Type B pancreatic cell (in vitro differentiated cells): ENCODE measurements at regions not wholly inside any gene's neighbourhood (a gene's known extent, or its start where the extent isn't known, plus 50 kb on each side); places are given as distances from the start of the nearest gene placed in this dataset.
"Not testable (repeated sequence)": the region's sequence is repeated elsewhere in the genome, so short reads cannot be mapped to it uniquely, and the experiment has no call there.

ENCODE experiments used
- DNase-seq: peaks from one replicate; pipeline ENCODE4 v3.0.0; 2021; ENCODE audit warnings: mixed read lengths; ENCODE audit not compliant: unreplicated experiment; ENCODE audit errors: extremely low spot score
- H3K27ac Mint-ChIP-seq: 2 replicates; pipeline ENCODE4 v1.8.0; 2021; ENCODE audit warnings: mild to moderate bottlenecking, mixed read lengths
- H3K27me3 Mint-ChIP-seq: 2 replicates; pipeline ENCODE4 v1.8.0; 2021; ENCODE audit warnings: mixed read lengths
- H3K36me3 Mint-ChIP-seq: 2 replicates; pipeline ENCODE4 v1.8.0; 2021; ENCODE audit warnings: mixed read lengths
- H3K4me1 Mint-ChIP-seq: one replicate; pipeline ENCODE4 v1.8.0; 2021; ENCODE audit warnings: mixed read lengths; ENCODE audit not compliant: unreplicated experiment
- H3K4me3 Mint-ChIP-seq: 2 replicates; pipeline ENCODE4 v1.8.0; 2021; ENCODE audit warnings: mild to moderate bottlenecking, mixed read lengths
- H3K9me3 Mint-ChIP-seq: 2 replicates; pipeline ENCODE4 v1.8.0; 2021; ENCODE audit warnings: mixed read lengths
- TF ChIP-seq, protein P1 (sequence below): fragments of 200-600 bp; sonication (generic); conservative IDR thresholded peaks from 2 replicates; pipeline ENCODE4 v1.5.0; 2021; ENCODE audit warnings: antibody characterized with exemption, mild to moderate bottlenecking

DNA sequence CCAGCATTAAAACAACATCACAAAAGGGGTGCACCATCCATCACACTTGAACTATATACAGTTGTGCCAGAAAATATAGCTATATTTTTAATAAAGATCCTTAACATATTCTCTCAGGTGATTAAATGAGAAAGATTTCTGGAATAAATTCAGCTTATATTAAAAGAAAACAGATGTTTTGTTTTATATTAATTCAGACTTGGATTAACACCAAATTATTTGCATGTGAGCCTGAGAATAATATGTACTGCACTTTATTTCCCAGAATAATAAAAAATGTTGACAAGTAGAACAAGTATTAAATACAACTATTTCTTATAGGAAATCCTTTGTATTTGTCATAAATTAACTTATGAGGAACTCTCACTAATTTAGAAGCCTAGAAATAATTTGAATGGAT lies 1467.4 kb downstream of the RAPGEF2 start:
- no peak for DNase-seq
- no peaks in the 10 kb centered on the region for H3K36me3 Mint-ChIP-seq
- no peaks in the 10 kb centered on the region for H3K27me3 Mint-ChIP-seq
- H3K4me1 Mint-ChIP-seq = no peaks in the 10 kb centered on the region
- H3K9me3 Mint-ChIP-seq = no peaks in the 10 kb centered on the region
- H3K4me3 Mint-ChIP-seq = no peak overlapping the region
- no peak overlapping the region for H3K27ac Mint-ChIP-seq
- TF ChIP-seq, protein P1, sequence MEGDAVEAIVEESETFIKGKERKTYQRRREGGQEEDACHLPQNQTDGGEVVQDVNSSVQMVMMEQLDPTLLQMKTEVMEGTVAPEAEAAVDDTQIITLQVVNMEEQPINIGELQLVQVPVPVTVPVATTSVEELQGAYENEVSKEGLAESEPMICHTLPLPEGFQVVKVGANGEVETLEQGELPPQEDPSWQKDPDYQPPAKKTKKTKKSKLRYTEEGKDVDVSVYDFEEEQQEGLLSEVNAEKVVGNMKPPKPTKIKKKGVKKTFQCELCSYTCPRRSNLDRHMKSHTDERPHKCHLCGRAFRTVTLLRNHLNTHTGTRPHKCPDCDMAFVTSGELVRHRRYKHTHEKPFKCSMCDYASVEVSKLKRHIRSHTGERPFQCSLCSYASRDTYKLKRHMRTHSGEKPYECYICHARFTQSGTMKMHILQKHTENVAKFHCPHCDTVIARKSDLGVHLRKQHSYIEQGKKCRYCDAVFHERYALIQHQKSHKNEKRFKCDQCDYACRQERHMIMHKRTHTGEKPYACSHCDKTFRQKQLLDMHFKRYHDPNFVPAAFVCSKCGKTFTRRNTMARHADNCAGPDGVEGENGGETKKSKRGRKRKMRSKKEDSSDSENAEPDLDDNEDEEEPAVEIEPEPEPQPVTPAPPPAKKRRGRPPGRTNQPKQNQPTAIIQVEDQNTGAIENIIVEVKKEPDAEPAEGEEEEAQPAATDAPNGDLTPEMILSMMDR = no peak

DNA sequence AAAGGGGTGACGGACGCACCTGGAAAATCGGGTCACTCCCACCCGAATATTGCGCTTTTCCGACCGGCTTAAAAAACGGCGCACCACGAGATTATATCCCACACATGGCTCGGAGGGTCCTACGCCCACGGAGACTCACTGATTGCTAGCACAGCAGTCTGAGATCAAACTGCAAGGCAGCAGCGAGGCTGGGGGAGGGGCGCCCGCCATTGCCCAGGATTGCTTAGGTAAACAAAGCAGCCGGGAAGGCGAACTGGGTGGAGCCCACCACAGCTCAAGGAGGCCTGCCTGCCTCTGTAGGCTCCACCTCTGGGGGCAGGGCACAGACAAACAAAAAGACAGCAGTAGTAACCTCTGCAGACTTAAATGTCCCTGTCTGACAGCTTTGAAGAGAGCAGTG lies 1471.4 kb downstream of the RAPGEF2 start:
- not testable (repeated sequence) for H3K4me3 Mint-ChIP-seq, DNase-seq, H3K27me3 Mint-ChIP-seq, H3K36me3 Mint-ChIP-seq, H3K27ac Mint-ChIP-seq, H3K4me1 Mint-ChIP-seq, H3K9me3 Mint-ChIP-seq

DNA sequence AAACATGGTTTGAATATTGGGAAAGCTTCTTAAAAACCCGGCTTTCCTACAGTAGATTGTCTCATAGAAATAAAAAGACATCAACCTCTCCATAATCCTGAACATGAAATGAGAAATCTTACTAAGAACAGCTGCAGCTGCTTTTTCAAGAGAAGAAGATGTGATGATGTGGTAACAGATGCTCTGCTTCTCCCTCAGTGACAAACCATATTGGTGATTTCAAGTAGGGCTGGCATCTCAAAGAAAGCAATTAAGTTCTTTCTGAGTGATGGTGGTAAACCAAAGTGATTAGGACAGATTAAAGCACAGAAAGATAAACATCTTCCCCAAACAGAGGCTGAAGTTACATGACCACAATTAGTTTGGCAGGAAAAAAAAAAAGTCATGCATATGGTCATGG lies 1477.7 kb downstream of the RAPGEF2 start:
- Mint-ChIP-seq H3K9me3 (no peaks in the 10 kb centered on the region), H3K36me3 (no peaks in the 10 kb centered on the region), H3K4me1 (no peaks in the 10 kb centered on the region), H3K4me3 (no peak overlapping the region), H3K27ac (no peak overlapping the region), H3K27me3 (no peaks in the 10 kb centered on the region)
- TF ChIP-seq, protein P1 = no peak
- DNase-seq = no peak

DNA sequence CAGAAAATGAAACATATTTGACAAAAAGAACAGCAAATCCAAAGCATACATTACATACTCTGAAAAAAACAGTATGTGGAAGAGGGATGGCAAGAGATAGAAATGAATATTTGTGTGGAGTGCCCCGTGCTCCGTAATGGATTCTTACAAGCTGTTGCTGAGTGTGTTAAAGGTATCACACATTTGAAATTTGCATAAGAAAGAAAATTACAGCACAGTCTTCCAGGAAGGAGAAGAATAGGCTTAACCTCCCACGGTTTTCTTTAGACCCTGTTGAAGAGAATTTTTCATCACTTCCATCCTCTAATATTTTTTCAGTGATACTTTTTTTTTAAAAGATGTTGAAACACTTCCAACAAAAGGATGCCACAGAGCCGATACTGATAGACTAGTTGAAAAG lies 1489.4 kb downstream of the RAPGEF2 start:
- TF ChIP-seq, protein P1 = no peak

DNA sequence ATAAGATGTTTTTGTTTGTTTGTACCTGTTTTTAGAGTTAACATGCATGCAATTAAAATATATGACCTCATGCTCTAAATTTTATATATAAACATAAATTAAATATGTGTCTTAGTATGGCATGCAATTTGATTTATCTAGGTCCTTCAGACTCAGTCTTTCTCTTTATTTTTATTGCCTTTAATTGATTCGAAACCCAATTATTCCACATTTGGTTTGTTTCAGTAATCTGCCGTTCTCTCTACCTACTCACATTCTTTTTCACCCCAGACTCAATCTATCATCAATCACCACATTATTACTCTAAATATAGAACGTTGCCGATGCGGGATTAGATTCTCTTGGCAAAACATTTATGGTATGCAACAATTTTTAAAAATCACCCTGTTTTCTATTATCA lies 1492.8 kb downstream of the RAPGEF2 start:
- H3K27ac Mint-ChIP-seq = no peak overlapping the region
- no peaks in the 10 kb centered on the region for H3K36me3 Mint-ChIP-seq
- no peaks in the 10 kb centered on the region for H3K9me3 Mint-ChIP-seq
- DNase-seq = no peak
- H3K4me1 Mint-ChIP-seq = no peaks in the 10 kb centered on the region
- no peaks in the 10 kb centered on the region for H3K27me3 Mint-ChIP-seq
- TF ChIP-seq, protein P1 = no peak
- no peak overlapping the region for H3K4me3 Mint-ChIP-seq

More for the DNA sequence above, 1489.4 kb downstream of the RAPGEF2 start:
- H3K4me3 Mint-ChIP-seq = no peak overlapping the region
- no peak overlapping the region for H3K27ac Mint-ChIP-seq
- H3K4me1 Mint-ChIP-seq = no peaks in the 10 kb centered on the region
- H3K27me3 Mint-ChIP-seq = no peaks in the 10 kb centered on the region
- no peak for DNase-seq
- H3K36me3 Mint-ChIP-seq = no peaks in the 10 kb centered on the region
- H3K9me3 Mint-ChIP-seq = no peaks in the 10 kb centered on the region

DNA sequence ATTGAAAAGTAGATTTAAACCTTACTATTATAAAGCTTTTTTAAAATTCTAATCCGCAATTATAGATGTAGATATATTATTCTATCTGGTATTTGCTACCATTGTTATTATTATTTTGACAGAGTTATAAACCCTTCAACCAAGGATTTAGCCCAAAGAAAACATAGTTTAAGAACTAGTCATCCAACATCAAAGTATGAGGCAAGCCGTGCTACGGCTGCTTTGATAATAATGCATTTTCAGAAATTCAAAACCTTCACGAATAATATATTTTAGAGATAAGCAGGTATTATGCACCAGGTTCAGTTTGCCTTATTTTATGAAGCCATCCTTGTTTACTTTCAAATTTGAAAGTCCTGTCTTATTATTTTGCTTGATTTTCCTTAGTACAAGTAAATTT lies 1501.7 kb downstream of the RAPGEF2 start:
- Mint-ChIP-seq H3K27ac (no peak overlapping the region), H3K9me3 (no peaks in the 10 kb centered on the region), H3K4me3 (no peak overlapping the region)

More for the DNA sequence above, 1501.7 kb downstream of the RAPGEF2 start:
- TF ChIP-seq, protein P1 = no peak
- Mint-ChIP-seq H3K27me3 (no peaks in the 10 kb centered on the region), H3K4me1 (no peaks in the 10 kb centered on the region), H3K36me3 (no peaks in the 10 kb centered on the region)
- no peak for DNase-seq
